ENCODE measurements at regions not wholly inside any gene's neighbourhood (a gene's known extent, or its start where the extent isn't known, plus 50 kb on each side); places are given as distances from the start of the nearest gene placed in this dataset.

DNA sequence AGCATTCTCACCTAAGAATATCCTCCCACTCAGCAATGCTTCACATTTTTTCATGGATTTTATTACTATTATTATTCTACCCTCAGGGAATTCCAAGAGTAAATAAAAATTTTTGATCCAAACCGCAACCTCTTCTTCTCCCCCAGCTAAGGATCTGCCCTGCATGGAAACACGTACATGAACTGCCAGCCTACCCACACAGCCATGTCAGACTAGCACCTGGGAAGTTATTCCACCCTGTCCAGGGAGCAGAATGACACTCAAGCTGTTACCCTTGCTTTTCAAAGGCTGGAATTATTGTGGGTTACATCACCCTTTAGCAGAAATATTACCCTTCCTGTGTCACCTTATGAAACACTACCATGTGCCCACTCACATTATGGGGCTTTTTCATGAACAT, 227.3 kb upstream of the USP15 start (continued):
- TF ChIP-seq, protein P1, sequence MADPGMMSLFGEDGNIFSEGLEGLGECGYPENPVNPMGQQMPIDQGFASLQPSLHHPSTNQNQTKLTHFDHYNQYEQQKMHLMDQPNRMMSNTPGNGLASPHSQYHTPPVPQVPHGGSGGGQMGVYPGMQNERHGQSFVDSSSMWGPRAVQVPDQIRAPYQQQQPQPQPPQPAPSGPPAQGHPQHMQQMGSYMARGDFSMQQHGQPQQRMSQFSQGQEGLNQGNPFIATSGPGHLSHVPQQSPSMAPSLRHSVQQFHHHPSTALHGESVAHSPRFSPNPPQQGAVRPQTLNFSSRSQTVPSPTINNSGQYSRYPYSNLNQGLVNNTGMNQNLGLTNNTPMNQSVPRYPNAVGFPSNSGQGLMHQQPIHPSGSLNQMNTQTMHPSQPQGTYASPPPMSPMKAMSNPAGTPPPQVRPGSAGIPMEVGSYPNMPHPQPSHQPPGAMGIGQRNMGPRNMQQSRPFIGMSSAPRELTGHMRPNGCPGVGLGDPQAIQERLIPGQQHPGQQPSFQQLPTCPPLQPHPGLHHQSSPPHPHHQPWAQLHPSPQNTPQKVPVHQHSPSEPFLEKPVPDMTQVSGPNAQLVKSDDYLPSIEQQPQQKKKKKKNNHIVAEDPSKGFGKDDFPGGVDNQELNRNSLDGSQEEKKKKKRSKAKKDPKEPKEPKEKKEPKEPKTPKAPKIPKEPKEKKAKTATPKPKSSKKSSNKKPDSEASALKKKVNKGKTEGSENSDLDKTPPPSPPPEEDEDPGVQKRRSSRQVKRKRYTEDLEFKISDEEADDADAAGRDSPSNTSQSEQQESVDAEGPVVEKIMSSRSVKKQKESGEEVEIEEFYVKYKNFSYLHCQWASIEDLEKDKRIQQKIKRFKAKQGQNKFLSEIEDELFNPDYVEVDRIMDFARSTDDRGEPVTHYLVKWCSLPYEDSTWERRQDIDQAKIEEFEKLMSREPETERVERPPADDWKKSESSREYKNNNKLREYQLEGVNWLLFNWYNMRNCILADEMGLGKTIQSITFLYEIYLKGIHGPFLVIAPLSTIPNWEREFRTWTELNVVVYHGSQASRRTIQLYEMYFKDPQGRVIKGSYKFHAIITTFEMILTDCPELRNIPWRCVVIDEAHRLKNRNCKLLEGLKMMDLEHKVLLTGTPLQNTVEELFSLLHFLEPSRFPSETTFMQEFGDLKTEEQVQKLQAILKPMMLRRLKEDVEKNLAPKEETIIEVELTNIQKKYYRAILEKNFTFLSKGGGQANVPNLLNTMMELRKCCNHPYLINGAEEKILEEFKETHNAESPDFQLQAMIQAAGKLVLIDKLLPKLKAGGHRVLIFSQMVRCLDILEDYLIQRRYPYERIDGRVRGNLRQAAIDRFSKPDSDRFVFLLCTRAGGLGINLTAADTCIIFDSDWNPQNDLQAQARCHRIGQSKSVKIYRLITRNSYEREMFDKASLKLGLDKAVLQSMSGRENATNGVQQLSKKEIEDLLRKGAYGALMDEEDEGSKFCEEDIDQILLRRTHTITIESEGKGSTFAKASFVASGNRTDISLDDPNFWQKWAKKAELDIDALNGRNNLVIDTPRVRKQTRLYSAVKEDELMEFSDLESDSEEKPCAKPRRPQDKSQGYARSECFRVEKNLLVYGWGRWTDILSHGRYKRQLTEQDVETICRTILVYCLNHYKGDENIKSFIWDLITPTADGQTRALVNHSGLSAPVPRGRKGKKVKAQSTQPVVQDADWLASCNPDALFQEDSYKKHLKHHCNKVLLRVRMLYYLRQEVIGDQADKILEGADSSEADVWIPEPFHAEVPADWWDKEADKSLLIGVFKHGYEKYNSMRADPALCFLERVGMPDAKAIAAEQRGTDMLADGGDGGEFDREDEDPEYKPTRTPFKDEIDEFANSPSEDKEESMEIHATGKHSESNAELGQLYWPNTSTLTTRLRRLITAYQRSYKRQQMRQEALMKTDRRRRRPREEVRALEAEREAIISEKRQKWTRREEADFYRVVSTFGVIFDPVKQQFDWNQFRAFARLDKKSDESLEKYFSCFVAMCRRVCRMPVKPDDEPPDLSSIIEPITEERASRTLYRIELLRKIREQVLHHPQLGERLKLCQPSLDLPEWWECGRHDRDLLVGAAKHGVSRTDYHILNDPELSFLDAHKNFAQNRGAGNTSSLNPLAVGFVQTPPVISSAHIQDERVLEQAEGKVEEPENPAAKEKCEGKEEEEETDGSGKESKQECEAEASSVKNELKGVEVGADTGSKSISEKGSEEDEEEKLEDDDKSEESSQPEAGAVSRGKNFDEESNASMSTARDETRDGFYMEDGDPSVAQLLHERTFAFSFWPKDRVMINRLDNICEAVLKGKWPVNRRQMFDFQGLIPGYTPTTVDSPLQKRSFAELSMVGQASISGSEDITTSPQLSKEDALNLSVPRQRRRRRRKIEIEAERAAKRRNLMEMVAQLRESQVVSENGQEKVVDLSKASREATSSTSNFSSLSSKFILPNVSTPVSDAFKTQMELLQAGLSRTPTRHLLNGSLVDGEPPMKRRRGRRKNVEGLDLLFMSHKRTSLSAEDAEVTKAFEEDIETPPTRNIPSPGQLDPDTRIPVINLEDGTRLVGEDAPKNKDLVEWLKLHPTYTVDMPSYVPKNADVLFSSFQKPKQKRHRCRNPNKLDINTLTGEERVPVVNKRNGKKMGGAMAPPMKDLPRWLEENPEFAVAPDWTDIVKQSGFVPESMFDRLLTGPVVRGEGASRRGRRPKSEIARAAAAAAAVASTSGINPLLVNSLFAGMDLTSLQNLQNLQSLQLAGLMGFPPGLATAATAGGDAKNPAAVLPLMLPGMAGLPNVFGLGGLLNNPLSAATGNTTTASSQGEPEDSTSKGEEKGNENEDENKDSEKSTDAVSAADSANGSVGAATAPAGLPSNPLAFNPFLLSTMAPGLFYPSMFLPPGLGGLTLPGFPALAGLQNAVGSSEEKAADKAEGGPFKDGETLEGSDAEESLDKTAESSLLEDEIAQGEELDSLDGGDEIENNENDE (IDR thresholded peaks at IDR 0.05; ENCODE audit: insufficient replicate concordance, low read length), result no peak
- TF ChIP-seq, protein P2, sequence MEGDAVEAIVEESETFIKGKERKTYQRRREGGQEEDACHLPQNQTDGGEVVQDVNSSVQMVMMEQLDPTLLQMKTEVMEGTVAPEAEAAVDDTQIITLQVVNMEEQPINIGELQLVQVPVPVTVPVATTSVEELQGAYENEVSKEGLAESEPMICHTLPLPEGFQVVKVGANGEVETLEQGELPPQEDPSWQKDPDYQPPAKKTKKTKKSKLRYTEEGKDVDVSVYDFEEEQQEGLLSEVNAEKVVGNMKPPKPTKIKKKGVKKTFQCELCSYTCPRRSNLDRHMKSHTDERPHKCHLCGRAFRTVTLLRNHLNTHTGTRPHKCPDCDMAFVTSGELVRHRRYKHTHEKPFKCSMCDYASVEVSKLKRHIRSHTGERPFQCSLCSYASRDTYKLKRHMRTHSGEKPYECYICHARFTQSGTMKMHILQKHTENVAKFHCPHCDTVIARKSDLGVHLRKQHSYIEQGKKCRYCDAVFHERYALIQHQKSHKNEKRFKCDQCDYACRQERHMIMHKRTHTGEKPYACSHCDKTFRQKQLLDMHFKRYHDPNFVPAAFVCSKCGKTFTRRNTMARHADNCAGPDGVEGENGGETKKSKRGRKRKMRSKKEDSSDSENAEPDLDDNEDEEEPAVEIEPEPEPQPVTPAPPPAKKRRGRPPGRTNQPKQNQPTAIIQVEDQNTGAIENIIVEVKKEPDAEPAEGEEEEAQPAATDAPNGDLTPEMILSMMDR (IDR thresholded peaks at IDR 0.05; ENCODE audit: control extremely low read depth in 1 of 3, insufficient read depth in 1 of 3, low read depth in 1 of 3, low read length in 3 of 3), result no peak
- TF ChIP-seq SIN3A (conservative IDR thresholded peaks at IDR 0.05 in 1 of 2, IDR thresholded peaks at IDR 0.05 in 1 of 2; ENCODE audit: low read depth in 1 of 2, low read length in 2 of 2), result no peak
